Cardiac fibroblast (primary cell): ENCODE measurements at regions not wholly inside any gene's neighbourhood (a gene's known extent, or its start where the extent isn't known, plus 50 kb on each side); places are given as distances from the start of the nearest gene placed in this dataset.

Source experiments
- DNase-seq, 2 donors: peaks; one replicate each; pipeline versions ENCODE4 v3.0.0 to v3.0.0-alpha.2; 2010; ENCODE audit warnings: low read depth in 2 of 2
- H3K4me3 ChIP-seq, 2 donors: replicated peaks in 1 of 2; 1 replicate in 1 of 2; 2 replicates in 1 of 2; pipeline ENCODE4 v1.5.1; 2011; ENCODE audit warnings: low read depth in 2 of 2, low read length in 2 of 2, mild to moderate bottlenecking in 2 of 2, moderate library complexity in 1 of 2
- TF ChIP-seq, protein P1 (sequence below): IDR thresholded peaks from one replicate; pipeline ENCODE4 v1.5.1; 2011; ENCODE audit warnings: low read depth, mild to moderate bottlenecking, low read length, inconsistent platforms

DNA sequence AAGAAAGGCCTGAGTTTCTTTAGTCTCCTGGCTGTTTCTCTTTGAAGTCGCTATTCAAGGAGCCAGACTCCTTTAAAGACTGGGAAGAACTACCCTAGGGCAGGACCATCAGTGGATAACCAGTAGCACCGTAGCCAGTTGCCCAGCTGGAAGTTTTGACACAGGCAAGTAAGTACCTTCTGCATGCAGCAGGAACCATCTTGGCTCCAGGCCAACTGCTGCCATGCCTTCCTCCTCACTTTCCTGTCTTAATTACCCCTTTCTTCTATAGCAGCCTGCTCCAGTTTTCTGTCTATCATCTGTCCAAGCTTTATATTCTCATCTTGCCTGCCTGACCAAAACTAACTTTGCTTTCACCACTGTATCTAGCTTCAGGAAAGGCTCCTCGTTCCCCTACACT, 149.7 kb upstream of the SV2C start:
- no peak overlapping the region for H3K4me3 ChIP-seq
- TF ChIP-seq, protein P1, sequence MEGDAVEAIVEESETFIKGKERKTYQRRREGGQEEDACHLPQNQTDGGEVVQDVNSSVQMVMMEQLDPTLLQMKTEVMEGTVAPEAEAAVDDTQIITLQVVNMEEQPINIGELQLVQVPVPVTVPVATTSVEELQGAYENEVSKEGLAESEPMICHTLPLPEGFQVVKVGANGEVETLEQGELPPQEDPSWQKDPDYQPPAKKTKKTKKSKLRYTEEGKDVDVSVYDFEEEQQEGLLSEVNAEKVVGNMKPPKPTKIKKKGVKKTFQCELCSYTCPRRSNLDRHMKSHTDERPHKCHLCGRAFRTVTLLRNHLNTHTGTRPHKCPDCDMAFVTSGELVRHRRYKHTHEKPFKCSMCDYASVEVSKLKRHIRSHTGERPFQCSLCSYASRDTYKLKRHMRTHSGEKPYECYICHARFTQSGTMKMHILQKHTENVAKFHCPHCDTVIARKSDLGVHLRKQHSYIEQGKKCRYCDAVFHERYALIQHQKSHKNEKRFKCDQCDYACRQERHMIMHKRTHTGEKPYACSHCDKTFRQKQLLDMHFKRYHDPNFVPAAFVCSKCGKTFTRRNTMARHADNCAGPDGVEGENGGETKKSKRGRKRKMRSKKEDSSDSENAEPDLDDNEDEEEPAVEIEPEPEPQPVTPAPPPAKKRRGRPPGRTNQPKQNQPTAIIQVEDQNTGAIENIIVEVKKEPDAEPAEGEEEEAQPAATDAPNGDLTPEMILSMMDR: no peak
- DNase-seq: no peak

DNA sequence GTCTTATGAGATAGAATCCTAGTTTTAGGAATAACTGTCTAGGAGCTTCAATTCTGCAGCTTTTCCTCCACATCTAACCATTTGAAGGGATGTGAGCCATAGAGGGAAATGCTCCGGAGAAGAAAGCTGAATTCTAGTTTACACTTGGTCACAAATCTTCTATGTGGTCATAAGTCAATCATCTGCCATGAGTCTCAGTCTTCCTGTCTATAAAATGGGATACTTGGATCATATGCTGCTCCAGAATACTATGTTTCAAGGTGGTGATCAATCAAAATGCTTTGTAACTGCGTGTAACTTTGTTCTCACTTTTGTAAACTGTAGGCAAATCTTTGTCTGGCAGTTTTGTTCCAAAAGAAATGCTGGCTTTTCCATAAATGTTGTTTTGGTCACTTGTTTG, 152.0 kb upstream of the SV2C start:
- no peak for DNase-seq
- H3K4me3 ChIP-seq: no peak overlapping the region
- TF ChIP-seq, protein P1: no peak

DNA sequence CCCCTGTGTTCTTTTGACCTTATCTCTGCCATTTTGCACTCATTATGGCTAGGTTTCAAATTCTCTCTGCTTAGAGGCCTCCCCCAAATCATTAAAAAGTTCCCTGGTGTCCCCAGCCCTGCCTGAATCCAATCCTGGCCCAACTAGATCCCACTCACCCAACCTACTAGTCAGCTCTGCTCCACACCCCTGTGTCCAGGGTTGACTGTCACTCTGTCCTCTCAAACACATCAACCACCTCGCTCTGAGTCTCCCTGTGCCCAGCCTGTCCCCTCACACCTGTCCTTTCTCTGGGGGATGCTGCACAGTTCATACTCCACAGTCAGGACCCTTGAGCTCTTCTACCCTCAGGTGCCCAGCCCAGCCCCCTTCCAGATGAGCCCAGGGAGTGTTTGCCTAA, 154.2 kb upstream of the SV2C start:
- no peak for DNase-seq
- TF ChIP-seq, protein P1: no peak

DNA sequence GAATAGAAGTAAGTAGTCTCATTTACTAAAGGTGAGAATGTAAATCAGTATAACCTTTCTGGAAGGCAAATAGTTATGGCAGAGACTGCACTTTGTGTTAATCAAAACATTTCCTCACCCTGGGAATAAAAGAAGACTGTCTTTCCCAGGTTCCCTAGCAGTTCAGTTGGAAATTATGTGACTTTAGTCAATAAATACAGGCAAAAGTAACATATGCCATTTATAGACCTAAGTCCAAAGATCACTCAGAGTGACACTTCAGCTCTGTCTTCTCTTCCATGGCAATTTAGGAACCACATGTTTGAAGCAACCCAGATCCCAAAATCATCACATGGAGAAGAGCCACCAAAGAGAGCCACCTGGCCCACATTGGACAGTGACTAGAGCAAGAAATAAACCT, 160.7 kb upstream of the SV2C start:
- DNase-seq: no peak
- TF ChIP-seq, protein P1: no peak

More for the DNA sequence above, 154.2 kb upstream of the SV2C start:
- H3K4me3 ChIP-seq: no peak overlapping the region

DNA sequence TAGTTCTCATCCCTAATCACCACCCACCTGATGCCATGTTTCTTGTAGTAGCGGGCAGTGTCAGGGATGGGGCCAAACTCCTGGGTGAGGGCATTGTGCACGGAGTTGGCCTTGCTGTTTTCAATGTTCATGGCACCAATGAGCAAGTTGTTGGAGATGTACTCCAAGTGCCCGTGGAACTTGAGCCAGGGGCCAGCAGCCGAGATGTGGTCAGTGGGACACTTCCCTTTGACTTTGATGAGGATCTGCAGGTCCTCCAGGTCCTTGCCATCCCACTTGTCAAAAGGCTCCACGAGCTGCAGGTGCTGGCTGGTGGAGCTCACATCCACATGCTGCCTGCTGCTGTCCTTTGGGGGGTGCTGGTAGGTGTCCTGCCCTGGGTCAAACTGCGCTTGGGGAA, 162.2 kb upstream of the SV2C start:
- TF ChIP-seq, protein P1: no peak
- DNase-seq: no peak
- H3K4me3 ChIP-seq: no peak overlapping the region

More for the DNA sequence above, 160.7 kb upstream of the SV2C start:
- no peak overlapping the region for H3K4me3 ChIP-seq

DNA sequence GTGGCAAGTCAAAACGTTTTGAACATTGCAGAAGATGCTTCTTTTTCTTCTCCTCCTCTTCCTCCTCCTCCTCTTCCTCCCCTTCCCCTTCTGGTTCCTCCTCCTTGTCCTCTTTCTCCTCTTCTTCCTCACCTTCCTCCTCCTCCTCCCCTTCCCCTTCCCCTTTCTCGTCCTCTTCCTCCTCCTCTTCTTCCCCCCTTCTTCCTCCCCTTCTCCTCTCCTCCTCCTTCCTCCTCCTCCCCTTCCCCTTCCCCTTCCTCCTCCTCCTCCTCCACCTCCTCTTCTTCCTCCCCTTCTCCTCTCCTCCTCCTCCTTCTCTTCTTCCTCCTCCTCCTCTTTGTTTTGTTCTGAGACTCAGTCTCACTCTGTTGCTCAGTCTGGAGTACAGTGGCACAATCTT, 167.0 kb upstream of the SV2C start:
- TF ChIP-seq, protein P1: no peak
- no peak overlapping the region for H3K4me3 ChIP-seq
- no peak for DNase-seq

DNA sequence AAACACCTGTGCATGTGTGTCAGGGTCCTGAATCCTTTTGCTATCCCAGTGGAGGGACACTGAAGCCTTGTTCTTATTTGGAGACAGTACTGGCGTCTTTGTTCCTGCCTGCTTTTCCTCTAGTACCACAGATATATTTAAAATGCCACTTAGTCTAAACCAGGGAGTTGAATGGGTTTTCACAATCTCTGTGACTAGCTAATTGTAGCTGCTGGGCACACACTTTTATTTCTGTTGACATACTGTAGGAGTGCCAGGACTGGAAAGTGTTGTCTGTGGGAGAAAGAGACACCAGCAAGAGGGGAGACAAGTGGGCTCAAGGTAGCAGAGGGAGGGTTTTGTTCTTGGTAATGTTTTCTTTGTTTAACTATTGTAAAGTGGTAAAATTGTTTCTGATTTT, 174.0 kb upstream of the SV2C start:
- TF ChIP-seq, protein P1: no peak
- no peak overlapping the region for H3K4me3 ChIP-seq
- DNase-seq: no peak
